ENCODE measurements at regions not wholly inside any gene's neighbourhood (a gene's known extent, or its start where the extent isn't known, plus 50 kb on each side); places are given as distances from the start of the nearest gene placed in this dataset.

- TF ChIP-seq CTCF (IDR thresholded peaks at IDR 0.05; ENCODE audit: insufficient read depth, low read length, missing control alignments), result no peak
- ChIA-PET CTCF (no interaction called here), POLR2A (no interaction called here)
These were observed 147.4 kb upstream of the RPS6KA3 start for GRCh38 chrX:20414066-20414465.

GRCh38 chrX:20412871-20413486 lies 146.3 kb upstream of the RPS6KA3 start:
- no peak for TF ChIP-seq CTCF (IDR thresholded peaks at IDR 0.05; ENCODE audit: insufficient read depth, low read length, missing control alignments)
- POLR2A ChIA-PET, result no interaction called here
- CTCF ChIA-PET, result no interaction called here
- H3K4me3 ChIP-seq (ENCODE audit: low read depth, low read length), result no peak overlapping the region
- DNase-seq (ENCODE audit: low read depth, low spot score), result no peak

More at GRCh38 chrX:20414066-20414465, 147.4 kb upstream of the RPS6KA3 start:
- no peak for DNase-seq (ENCODE audit: low read depth, low spot score)
- no peak overlapping the region for H3K4me3 ChIP-seq (ENCODE audit: low read depth, low read length)

GRCh38 chrX:20410540-20410939 lies 143.8 kb upstream of the RPS6KA3 start:
- DNase-seq (ENCODE audit: low read depth, low spot score), result no peak
- TF ChIP-seq CTCF (IDR thresholded peaks at IDR 0.05; ENCODE audit: insufficient read depth, low read length, missing control alignments), result no peak
- H3K4me3 ChIP-seq (ENCODE audit: low read depth, low read length), result no peak overlapping the region
- ChIA-PET POLR2A (no interaction called here), CTCF (no interaction called here)

GRCh38 chrX:20409991-20410390 lies 143.3 kb upstream of the RPS6KA3 start:
- no peak for DNase-seq (ENCODE audit: low read depth, low spot score)
- ChIA-PET POLR2A (no interaction called here), CTCF (no interaction called here)
- no peak overlapping the region for H3K4me3 ChIP-seq (ENCODE audit: low read depth, low read length)
- TF ChIP-seq CTCF (IDR thresholded peaks at IDR 0.05; ENCODE audit: insufficient read depth, low read length, missing control alignments), result no peak

- TF ChIP-seq CTCF (IDR thresholded peaks at IDR 0.05; ENCODE audit: insufficient read depth, low read length, missing control alignments), result no peak
- DNase-seq (ENCODE audit: low read depth, low spot score), result no peak
- CTCF ChIA-PET, result interaction anchor here (0.6 kb wide), 1 partner anchor 149 kb away, joined by 3 read pairs; no protein-coding TSS in a partner anchor
- H3K4me3 ChIP-seq (ENCODE audit: low read depth, low read length), result no peak overlapping the region
- POLR2A ChIA-PET, result no interaction called here
These were observed 136.2 kb upstream of the RPS6KA3 start for GRCh38 chrX:20402956-20403355.

GRCh38 chrX:20399728-20400414 lies 133.2 kb upstream of the RPS6KA3 start:
- TF ChIP-seq CTCF (IDR thresholded peaks at IDR 0.05; ENCODE audit: insufficient read depth, low read length, missing control alignments), result no peak
- ChIA-PET POLR2A (no interaction called here), CTCF (no interaction called here)
- no peak overlapping the region for H3K4me3 ChIP-seq (ENCODE audit: low read depth, low read length)
- DNase-seq (ENCODE audit: low read depth, low spot score), result no peak
